ENCODE measurements at regions not wholly inside any gene's neighbourhood (a gene's known extent, or its start where the extent isn't known, plus 50 kb on each side); places are given as distances from the start of the nearest gene placed in this dataset.
A peak's percentile ranks its signal among the peaks of the same experiment; 100 is the strongest.
"Not testable (repeated sequence)": the region's sequence is repeated elsewhere in the genome, so short reads cannot be mapped to it uniquely, and the experiment has no call there.

DNA sequence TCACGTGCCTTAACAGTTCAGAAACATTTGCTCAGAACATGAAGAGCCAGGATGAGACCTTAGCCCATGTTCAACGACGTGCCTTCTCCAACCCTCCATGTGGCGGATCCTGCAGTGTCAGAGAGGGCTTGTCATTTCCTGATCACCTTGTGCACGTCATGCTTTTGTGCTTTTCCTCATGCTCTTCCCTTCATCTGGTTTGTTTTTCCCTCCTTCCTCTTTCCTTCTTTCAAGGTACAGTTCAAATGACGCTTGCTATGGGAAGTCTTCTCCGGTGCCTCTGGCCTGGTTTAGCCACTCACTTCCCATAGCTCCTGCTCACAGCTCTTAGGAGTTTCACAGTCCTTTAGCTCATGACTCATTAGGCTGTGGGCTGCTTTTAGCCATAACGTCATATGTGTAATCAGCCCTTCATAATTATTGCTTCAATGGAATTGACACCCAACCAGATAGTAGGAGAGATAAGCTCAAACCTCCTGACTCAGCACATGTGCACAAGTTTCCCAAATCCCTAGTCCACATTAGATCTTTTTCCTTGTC lies 102.7 kb upstream of the CNKSR3 start:
- Mint-ChIP-seq H3K4me3 (no peak overlapping the region), H3K36me3 (no peaks in the 10 kb centered on the region), H3K27me3 (no peaks in the 10 kb centered on the region), H3K4me1 (peaks cover 33% of the 10 kb centered on the region), H3K27ac (peak overlapping the region; percentile 46), H3K9me3 (peaks cover 5% of the 10 kb centered on the region)

DNA sequence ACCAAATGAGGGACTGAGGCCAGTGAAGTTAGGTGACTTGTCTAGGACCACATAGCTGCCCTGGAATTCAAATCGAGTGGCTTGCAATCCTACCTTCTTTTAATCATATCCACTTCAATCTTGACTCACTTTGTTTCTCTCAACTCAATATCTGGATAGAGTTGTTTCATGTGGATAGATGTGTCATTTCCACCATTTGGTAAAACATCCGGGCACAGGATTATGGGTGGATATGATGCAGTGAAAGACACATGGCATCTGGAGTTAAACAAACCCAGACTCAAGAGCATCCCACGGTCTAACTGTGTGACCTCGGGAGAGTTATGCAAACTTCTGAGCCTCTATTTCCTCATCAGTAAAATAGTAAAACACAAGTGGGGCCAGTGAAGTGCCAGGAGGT lies 103.6 kb upstream of the CNKSR3 start:
- no peaks in the 10 kb centered on the region for H3K36me3 Mint-ChIP-seq
- H3K9me3 Mint-ChIP-seq = peaks cover 5% of the 10 kb centered on the region
- no peaks in the 10 kb centered on the region for H3K27me3 Mint-ChIP-seq
- no peak overlapping the region for H3K27ac Mint-ChIP-seq
- peaks cover 32% of the 10 kb centered on the region for H3K4me1 Mint-ChIP-seq
- H3K4me3 Mint-ChIP-seq = no peak overlapping the region

DNA sequence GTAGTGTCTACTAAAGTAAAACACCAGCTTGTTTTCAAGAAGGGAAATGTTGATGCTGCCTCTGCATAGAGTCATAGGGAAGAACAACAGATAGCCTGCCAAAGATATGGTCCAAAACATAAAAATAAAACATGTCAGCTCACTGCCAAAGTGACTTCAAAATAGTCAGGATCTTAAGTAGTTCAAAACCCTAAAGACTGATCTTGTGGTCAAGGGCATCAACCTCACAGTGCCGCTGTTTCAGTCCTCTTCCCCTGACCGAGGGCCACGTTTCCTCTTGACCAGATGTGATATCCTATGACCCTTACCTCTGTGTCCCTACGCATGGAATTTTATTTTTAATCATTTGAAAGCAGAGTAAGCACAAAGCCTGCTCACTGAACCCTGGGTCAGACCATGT lies 104.2 kb upstream of the CNKSR3 start:
- Mint-ChIP-seq H3K9me3 (peaks cover 5% of the 10 kb centered on the region), H3K36me3 (no peaks in the 10 kb centered on the region), H3K4me3 (no peak overlapping the region), H3K4me1 (peaks cover 35% of the 10 kb centered on the region), H3K27me3 (no peaks in the 10 kb centered on the region), H3K27ac (no peak overlapping the region)

DNA sequence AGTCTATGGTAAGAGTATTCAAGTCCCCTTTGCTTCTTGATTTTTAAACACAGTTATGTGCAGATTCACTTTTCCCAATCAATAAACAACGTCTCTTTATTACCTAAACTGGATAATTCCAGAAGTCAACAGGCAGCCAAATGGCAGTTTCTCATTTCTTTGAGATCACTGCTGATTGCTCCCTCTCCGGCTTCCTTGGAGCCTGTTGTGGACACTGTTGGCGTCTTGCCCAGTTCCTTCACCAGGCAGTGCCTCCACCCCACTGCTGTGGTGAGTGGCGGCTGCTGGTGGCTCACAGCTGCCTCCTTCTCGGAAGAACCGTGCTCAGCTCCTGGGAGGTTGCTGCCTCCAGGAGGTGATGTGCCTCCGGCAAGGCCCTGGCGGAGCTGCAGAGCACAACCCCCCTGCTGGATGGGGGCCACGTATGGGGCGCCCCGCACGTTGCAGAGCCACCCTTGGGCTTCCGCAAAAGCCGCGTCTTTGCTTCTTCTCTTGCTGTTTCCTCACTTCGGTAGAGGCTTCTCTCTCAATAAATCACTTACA lies 105.1 kb upstream of the CNKSR3 start:
- H3K36me3 Mint-ChIP-seq = no peaks in the 10 kb centered on the region
- H3K9me3 Mint-ChIP-seq = peaks cover 5% of the 10 kb centered on the region
- H3K4me1 Mint-ChIP-seq = peaks cover 31% of the 10 kb centered on the region
- H3K27me3 Mint-ChIP-seq = no peaks in the 10 kb centered on the region
- no peak overlapping the region for H3K4me3 Mint-ChIP-seq
- no peak overlapping the region for H3K27ac Mint-ChIP-seq

DNA sequence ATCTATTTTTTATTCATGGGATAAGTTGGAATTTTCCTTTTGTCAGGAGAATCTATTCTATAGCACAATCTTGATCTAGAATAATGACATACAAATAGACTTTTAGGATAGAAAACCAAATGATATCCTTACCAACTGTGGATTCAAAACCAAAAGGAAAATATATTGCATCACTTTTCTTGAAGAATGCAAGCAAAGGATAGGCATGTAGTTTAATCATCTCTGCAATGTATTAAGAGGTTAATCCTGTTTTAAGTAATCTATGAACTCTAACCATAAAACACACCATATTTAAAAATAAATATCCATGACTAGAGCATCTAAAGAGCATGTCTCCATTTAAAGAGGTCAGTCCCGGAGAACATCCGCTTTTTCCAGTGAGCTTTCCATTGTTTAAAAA lies 106.7 kb upstream of the CNKSR3 start:
- H3K4me1 Mint-ChIP-seq = peaks cover 16% of the 10 kb centered on the region
- no peaks in the 10 kb centered on the region for H3K36me3 Mint-ChIP-seq
- H3K27ac Mint-ChIP-seq = no peak overlapping the region
- H3K4me3 Mint-ChIP-seq = no peak overlapping the region
- no peaks in the 10 kb centered on the region for H3K9me3 Mint-ChIP-seq
- H3K27me3 Mint-ChIP-seq = no peaks in the 10 kb centered on the region

DNA sequence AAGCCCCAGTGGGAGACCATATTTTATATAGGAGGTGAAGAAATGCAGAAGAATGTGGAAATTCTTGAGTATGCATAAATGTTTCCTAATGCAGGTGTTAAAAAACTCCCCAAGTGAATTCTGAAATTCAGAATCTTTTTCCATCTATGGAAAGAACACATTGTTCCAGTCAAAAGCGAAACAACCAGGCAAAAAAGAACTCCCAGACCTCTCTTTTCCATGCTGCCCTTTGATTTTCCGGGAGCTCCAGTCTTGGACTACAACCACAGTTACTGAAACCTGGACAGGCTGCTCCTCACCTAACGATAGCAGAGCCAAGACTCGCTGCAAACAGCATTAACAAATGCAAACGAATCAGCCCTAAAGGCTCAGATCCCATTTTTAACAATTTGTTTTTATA lies 108.7 kb upstream of the CNKSR3 start:
- Mint-ChIP-seq H3K36me3 (no peaks in the 10 kb centered on the region), H3K27ac (no peak overlapping the region), H3K4me3 (no peak overlapping the region), H3K4me1 (peaks cover 9% of the 10 kb centered on the region), H3K27me3 (no peaks in the 10 kb centered on the region), H3K9me3 (no peaks in the 10 kb centered on the region)

DNA sequence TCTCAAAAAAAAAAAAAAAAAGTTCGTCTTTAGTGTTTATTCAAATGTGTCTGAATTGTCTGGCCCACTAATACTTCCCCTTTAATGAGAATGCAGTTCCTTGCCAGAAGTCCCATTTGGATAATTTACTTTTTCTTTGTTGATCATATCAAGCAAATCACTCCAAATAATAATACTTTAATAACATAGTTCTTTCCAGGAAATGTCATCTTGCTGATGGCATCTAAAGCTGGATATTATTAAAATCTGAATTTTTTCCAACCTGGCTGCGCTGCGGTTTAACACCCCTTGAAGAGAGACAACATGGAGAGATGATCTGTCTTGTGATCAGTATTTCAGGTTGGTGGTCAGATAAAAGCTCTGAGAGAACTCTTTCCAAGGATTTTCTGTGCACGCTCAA lies 111.2 kb upstream of the CNKSR3 start:
- Mint-ChIP-seq H3K4me1 (peaks cover 18% of the 10 kb centered on the region), H3K27ac (no peak overlapping the region), H3K27me3 (no peaks in the 10 kb centered on the region), H3K36me3 (no peaks in the 10 kb centered on the region), H3K4me3 (no peak overlapping the region), H3K9me3 (peaks cover 5% of the 10 kb centered on the region)

DNA sequence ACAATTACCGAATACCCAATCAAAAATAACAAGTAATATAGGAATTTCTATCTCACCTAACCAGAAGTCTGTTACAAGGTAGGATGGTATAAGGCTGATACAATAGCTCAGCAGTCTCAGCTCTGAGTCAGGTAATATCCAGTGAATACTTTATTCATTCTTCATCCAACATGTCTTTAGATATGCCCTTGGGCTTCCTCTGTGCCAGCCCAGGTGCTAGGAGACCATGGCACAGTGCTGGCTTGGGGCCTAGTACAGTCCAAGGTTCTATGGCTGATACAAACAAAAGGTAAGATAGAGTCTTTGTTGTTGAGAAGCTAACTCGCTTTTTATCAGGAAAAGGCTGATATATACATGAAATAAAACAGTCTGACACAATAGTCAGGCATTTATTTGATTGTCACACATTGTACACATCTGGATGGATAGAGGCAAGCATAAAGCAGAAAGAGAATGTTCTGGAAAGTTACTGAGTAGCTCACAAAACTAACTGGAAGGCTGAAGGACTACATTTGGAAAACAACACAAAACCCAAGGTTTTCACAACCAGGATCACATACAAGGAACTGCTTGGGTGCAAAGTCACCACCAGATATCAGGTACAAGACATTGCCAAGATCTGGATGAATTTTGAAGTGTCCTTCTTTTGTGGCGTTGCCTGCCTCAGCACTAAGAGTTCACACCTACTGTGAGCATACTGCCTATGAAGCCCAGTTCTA lies 110.4 kb upstream of the SCAF8 start:
- Mint-ChIP-seq H3K9me3 (peaks cover 5% of the 10 kb centered on the region), H3K27ac (no peak overlapping the region), H3K27me3 (no peaks in the 10 kb centered on the region), H3K4me1 (peaks cover 18% of the 10 kb centered on the region), H3K4me3 (no peak overlapping the region), H3K36me3 (no peaks in the 10 kb centered on the region)

DNA sequence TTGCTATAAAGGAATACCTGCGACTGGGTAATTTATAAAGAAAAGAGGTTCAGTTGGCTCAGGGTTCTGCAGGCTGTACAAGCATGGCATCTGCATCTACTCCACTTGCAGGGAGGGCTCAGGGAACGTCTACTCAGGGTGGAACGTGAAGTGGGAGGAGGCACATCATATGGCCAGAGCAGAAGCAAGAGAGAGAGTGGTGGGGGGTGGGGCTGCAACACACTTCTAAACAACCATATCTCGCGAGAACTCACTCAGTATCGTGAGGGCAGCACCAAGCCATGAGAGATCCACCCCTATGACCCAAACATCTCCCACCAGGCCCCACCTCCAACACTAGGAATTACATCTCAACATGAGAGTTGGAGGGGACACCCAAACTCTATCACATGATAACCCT lies 109.8 kb upstream of the SCAF8 start:
- no peak overlapping the region for H3K4me3 Mint-ChIP-seq
- H3K4me1 Mint-ChIP-seq = peaks cover 18% of the 10 kb centered on the region
- no peaks in the 10 kb centered on the region for H3K36me3 Mint-ChIP-seq
- no peak overlapping the region for H3K27ac Mint-ChIP-seq
- H3K9me3 Mint-ChIP-seq = peaks cover 5% of the 10 kb centered on the region
- no peaks in the 10 kb centered on the region for H3K27me3 Mint-ChIP-seq

DNA sequence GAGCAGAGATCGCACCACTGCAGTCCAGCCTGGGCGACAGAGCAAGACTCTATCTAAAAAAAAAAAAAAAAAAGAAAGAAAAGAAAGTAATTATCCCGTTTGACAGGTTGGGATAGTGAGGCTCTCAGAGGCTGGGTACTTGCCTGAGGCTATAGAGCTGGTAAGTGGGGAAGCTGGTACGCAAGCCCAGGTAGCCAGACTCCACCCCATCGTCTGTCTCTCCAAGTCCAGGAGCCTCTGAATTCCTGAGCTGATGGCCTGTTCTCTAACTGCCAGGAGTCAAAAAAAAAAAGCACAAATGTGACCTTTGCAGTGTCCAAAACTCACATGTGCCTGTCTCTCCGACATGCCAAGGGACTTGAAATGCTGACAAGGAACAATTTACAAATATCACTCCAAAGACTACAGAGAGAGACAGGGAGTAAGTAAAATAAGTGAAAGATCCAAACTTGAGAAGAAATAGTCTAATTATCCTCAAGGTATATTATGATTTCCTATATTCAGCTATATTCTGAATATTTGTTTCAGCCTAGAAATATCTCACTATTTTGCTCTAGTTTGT lies 109.1 kb upstream of the SCAF8 start:
- no peaks in the 10 kb centered on the region for H3K27me3 Mint-ChIP-seq
- peaks cover 13% of the 10 kb centered on the region for H3K4me1 Mint-ChIP-seq
- H3K4me3 Mint-ChIP-seq = no peak overlapping the region
- no peaks in the 10 kb centered on the region for H3K36me3 Mint-ChIP-seq
- peaks cover 5% of the 10 kb centered on the region for H3K9me3 Mint-ChIP-seq
- H3K27ac Mint-ChIP-seq = no peak overlapping the region

DNA sequence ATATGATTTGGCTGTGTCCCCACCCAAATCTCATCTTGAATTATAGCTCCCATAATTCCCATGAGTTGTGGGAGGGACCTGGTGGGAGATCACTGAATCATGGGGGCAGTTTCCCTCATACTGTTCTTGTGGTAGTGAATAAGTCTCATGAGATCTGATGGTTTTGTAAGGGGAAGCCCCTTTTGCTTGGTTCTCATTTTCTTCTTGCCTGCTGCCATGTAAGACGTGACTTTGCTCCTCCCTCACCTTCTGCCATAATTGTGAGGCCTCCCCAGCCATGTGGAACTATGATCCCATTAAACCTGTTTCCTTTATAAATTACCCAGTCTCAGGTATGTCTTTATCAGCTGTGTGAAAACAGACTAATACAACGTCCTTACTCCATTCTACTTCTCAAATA lies 108.5 kb upstream of the SCAF8 start:
- not testable (repeated sequence) for H3K27me3 Mint-ChIP-seq, H3K4me1 Mint-ChIP-seq, H3K36me3 Mint-ChIP-seq, H3K9me3 Mint-ChIP-seq, H3K4me3 Mint-ChIP-seq, H3K27ac Mint-ChIP-seq

DNA sequence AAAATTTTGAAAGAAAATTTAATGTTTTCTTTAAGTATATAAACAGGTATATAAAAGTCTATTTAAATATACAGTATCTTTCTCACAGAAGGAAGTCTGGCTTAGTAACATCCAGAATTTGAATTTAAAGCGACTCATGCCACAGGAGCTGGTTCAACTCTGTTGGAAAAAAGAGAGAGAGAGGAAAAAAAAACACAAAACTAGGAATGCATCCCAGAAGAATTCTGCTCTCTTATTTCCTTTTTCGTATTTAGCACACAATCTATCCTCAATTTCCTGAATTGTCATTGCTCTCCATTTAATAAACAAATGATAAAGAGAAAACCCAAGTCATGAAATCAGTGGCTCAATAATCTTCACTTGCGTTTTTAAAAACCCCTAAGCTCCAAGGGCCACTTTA lies 107.5 kb upstream of the SCAF8 start:
- H3K36me3 Mint-ChIP-seq = no peaks in the 10 kb centered on the region

DNA sequence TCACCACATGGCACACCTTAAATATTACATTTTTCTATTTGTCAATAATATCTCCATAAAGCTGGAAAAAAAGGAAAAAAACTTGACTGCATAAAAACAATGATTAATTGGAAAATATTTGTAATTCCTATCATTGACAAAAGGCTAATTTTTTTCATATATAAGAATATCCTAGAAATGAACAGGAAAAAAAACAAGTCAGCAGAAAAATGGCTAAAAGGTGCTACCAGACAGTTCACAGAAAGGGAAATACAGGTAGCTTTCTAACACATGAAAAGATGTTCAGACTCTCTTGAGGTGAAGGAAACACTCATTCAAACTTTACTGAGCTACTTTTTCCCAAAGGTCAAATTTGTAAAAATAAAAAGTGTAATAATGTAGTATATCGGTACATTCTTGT lies 104.1 kb upstream of the SCAF8 start:
- Mint-ChIP-seq H3K9me3 (peaks cover 18% of the 10 kb centered on the region), H3K36me3 (no peaks in the 10 kb centered on the region), H3K27ac (no peak overlapping the region), H3K27me3 (no peaks in the 10 kb centered on the region), H3K4me3 (no peak overlapping the region), H3K4me1 (peaks cover 9% of the 10 kb centered on the region)

More for the DNA sequence above, 107.5 kb upstream of the SCAF8 start:
- Mint-ChIP-seq H3K27me3 (no peaks in the 10 kb centered on the region), H3K9me3 (peaks cover 5% of the 10 kb centered on the region), H3K27ac (no peak overlapping the region), H3K4me1 (peaks cover 10% of the 10 kb centered on the region), H3K4me3 (no peak overlapping the region)

DNA sequence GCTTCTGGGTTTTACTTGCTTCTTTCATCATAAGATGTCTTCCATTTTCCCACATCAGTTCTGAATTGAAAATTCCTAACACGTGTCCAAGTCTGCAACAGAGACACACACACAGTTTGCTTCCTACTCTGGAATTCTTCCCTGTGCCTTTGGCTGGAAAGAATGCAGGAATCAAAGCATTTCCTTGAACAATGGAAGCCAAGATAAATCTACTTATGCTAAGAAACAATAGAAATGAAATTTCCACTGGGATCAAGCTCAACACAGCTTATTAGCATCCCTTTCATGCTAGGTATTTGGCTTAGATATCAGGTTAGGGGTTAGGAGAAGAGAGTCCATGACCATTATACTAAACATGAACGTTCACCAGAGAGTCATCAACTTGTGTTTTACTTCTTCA lies 101.1 kb upstream of the SCAF8 start:
- no peaks in the 10 kb centered on the region for H3K36me3 Mint-ChIP-seq
- H3K27me3 Mint-ChIP-seq = no peaks in the 10 kb centered on the region
- no peak overlapping the region for H3K27ac Mint-ChIP-seq
- peaks cover 14% of the 10 kb centered on the region for H3K9me3 Mint-ChIP-seq
- H3K4me1 Mint-ChIP-seq = no peaks in the 10 kb centered on the region
- no peak overlapping the region for H3K4me3 Mint-ChIP-seq

DNA sequence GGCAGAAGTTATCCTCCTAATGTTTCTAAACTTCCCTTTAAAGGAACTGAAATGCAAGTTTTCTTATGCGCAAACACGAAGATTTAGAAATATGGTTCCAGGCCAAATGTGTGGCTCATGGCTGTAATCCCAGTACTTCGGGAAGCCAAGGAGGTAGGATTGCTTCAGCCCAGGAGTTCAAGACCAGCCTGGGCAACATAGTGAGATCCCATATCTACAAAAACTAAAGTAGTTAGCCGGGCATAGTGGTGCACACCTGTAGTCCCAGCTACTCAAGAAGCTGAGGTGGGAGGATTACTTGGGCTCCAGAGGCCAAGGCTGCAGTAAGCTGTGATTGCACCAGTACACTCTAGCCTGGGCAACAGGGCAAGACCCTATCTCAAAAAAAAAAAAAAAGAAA lies 95.8 kb upstream of the SCAF8 start:
- H3K9me3 Mint-ChIP-seq = peaks cover 14% of the 10 kb centered on the region
- H3K4me1 Mint-ChIP-seq = no peaks in the 10 kb centered on the region
- H3K4me3 Mint-ChIP-seq = no peak overlapping the region
- H3K27ac Mint-ChIP-seq = no peak overlapping the region
- H3K27me3 Mint-ChIP-seq = no peaks in the 10 kb centered on the region
- H3K36me3 Mint-ChIP-seq = no peaks in the 10 kb centered on the region

DNA sequence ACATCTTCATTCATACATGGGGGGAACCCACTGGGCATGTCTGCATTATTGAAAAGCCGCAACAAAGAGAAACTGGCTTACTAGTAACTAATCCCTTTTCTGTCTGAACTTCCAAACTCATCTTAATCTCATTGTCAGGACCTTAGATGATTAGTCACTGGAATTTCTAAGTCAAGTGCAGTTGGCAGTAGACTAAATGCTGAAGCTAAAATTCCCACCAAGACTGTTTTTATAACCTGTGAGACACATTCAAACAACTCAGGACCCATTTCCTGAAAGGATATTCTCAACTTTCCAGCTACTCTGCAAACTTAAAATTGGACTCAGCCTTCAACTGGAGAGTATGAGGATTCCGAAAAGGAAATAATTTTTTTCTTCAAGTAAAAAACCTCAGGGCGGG lies 94.8 kb upstream of the SCAF8 start:
- no peaks in the 10 kb centered on the region for H3K27me3 Mint-ChIP-seq
- no peak overlapping the region for H3K27ac Mint-ChIP-seq
- H3K36me3 Mint-ChIP-seq = no peaks in the 10 kb centered on the region
- no peak overlapping the region for H3K4me3 Mint-ChIP-seq
- no peaks in the 10 kb centered on the region for H3K4me1 Mint-ChIP-seq
- H3K9me3 Mint-ChIP-seq = peaks cover 8% of the 10 kb centered on the region

Measured in activated naive CD4-positive, alpha-beta T cell treated with anti-CD3 and anti-CD28 coated beads, Interleukin-2, amount 50 U/mL, for 24 hours (primary cell).